Naive thymus-derived CD4-positive, alpha-beta T cell (primary cell): ENCODE measurements at regions not wholly inside any gene's neighbourhood (a gene's known extent, or its start where the extent isn't known, plus 50 kb on each side); places are given as distances from the start of the nearest gene placed in this dataset.
"Not testable (repeated sequence)": the region's sequence is repeated elsewhere in the genome, so short reads cannot be mapped to it uniquely, and the experiment has no call there.

Experiments
- ATAC-seq: fragments of 150-1000 bp; cut with Tn5 transposase; 2 replicates; pipeline ENCODE4 v1.10.0; 2021; ENCODE audit warnings: mild to moderate bottlenecking, moderate library complexity
- CTCF ChIA-PET: fragments of 350-600 bp; sonication (Branson Sonifier 250); formaldehyde crosslinking; loops from one replicate; lab custom pipeline; 2021; ENCODE audit warnings: antibody characterized with exemption; lab: Charles Lee
- POLR2A ChIA-PET: fragments of 350-600 bp; sonication (Branson Sonifier 250); formaldehyde crosslinking; loops from one replicate; lab custom pipeline; 2021; ENCODE audit warnings: antibody characterized with exemption, inconsistent platforms; lab: Charles Lee
- DNase-seq, 9 donors: peaks; one replicate each; pipeline versions ENCODE4 v3.0.0 to v3.0.0-alpha.2; 2020 to 2022; ENCODE audit warnings: mixed read lengths in 1 of 9
- H3K27ac ChIP-seq: one replicate; pipeline ENCODE4 v1.7.0; 2013; ENCODE audit warnings: mild to moderate bottlenecking, low read depth, low read length, moderate library complexity
- H3K27me3 ChIP-seq, 2 donors: one replicate each; pipeline ENCODE4 v1.7.0; 2013; ENCODE audit warnings: low read length in 2 of 2, mild to moderate bottlenecking in 2 of 2, moderate library complexity in 2 of 2; ENCODE audit not compliant: control insufficient read depth in 2 of 2, insufficient read depth in 2 of 2
- H3K36me3 ChIP-seq, 3 experiments: 1 replicate in 2 of 3; 2 replicates in 1 of 3; pipeline ENCODE4 v1.7.0; 2013; ENCODE audit warnings: low read length in 3 of 3, mild to moderate bottlenecking in 3 of 3, moderate library complexity in 1 of 3; ENCODE audit not compliant: insufficient read depth in 3 of 3, control insufficient read depth in 2 of 3
- H3K4me1 ChIP-seq, 2 donors: one replicate each; pipeline ENCODE4 v1.7.0; 2013; ENCODE audit warnings: low read length in 2 of 2, mild to moderate bottlenecking in 2 of 2, moderate library complexity in 1 of 2; ENCODE audit not compliant: control insufficient read depth in 2 of 2, insufficient read depth in 2 of 2
- H3K4me3 ChIP-seq: 2 replicates; pipeline ENCODE4 v1.7.0; 2013; ENCODE audit warnings: mild to moderate bottlenecking, low read length
- H3K9me3 ChIP-seq, 3 experiments: 1 replicate in 2 of 3; 2 replicates in 1 of 3; pipeline ENCODE4 v1.7.0; 2013; ENCODE audit warnings: low read length in 3 of 3; ENCODE audit not compliant: control insufficient read depth in 2 of 3
- H3K27ac Mint-ChIP-seq, 9 donors: one replicate each; pipeline ENCODE4 v1.8.0; 2020 to 2022; ENCODE audit warnings: mixed read lengths in 9 of 9, mild to moderate bottlenecking in 8 of 9, moderate library complexity in 5 of 9, inconsistent platforms in 2 of 9
- H3K27me3 Mint-ChIP-seq, 5 donors: one replicate each; pipeline ENCODE4 v1.8.0; 2021 to 2022; ENCODE audit warnings: mixed read lengths in 5 of 5, mild to moderate bottlenecking in 1 of 5
- H3K36me3 Mint-ChIP-seq, 5 donors: one replicate each; pipeline ENCODE4 v1.8.0; 2020 to 2022; ENCODE audit warnings: mixed read lengths in 5 of 5, mild to moderate bottlenecking in 3 of 5, inconsistent platforms in 1 of 5
- H3K4me1 Mint-ChIP-seq, 7 donors: one replicate each; pipeline ENCODE4 v1.8.0; 2020 to 2022; ENCODE audit warnings: mixed read lengths in 7 of 7, mild to moderate bottlenecking in 3 of 7, inconsistent platforms in 1 of 7
- H3K4me3 Mint-ChIP-seq, 10 donors: one replicate each; pipeline ENCODE4 v1.8.0; 2020 to 2022; ENCODE audit warnings: mild to moderate bottlenecking in 10 of 10, mixed read lengths in 10 of 10, moderate library complexity in 6 of 10, inconsistent platforms in 2 of 10
- H3K9me3 Mint-ChIP-seq, 11 donors: one replicate each; pipeline ENCODE4 v1.8.0; 2020 to 2022; ENCODE audit warnings: mixed read lengths in 11 of 11, mild to moderate bottlenecking in 4 of 11, inconsistent platforms in 1 of 11, moderate library complexity in 1 of 11
- intact Hi-C, 2 donors: fragments of 100-400 bp; cut with micrococcal nuclease; formaldehyde crosslinking; loops; one replicate each; pipeline ENCODE4 v1.15.1; 2023

GRCh38 chr10:28890121-28890950, 213.0 kb downstream of the BAMBI start:
- H3K36me3 Mint-ChIP-seq: no peaks in the 10 kb centered on the region
- POLR2A ChIA-PET: no interaction called here
- no peaks in the 10 kb centered on the region for H3K27me3 ChIP-seq
- no peaks in the 10 kb centered on the region for H3K4me1 Mint-ChIP-seq
- no peaks in the 10 kb centered on the region for H3K27me3 Mint-ChIP-seq
- ATAC-seq (no peak), DNase-seq (no peak)
- no peak overlapping the region for H3K4me3 Mint-ChIP-seq
- CTCF ChIA-PET: no interaction called here
- H3K27ac ChIP-seq: no peak overlapping the region
- intact Hi-C loops: no loop called here
- no peaks in the 10 kb centered on the region for H3K9me3 ChIP-seq
- H3K4me1 ChIP-seq: no peaks in the 10 kb centered on the region
- H3K9me3 Mint-ChIP-seq: peaks cover 0 to 1% (median 0%) of the 10 kb centered on the region in 11 donors
- no peaks in the 10 kb centered on the region for H3K36me3 ChIP-seq
- no peak overlapping the region for H3K4me3 ChIP-seq
- H3K27ac Mint-ChIP-seq: no peak overlapping the region

- H3K27me3 Mint-ChIP-seq: no peaks in the 10 kb centered on the region
Measured at GRCh38 chr10:28891058-28891713, 213.9 kb downstream of the BAMBI start.

GRCh38 chr10:28892818-28893547, 215.7 kb downstream of the BAMBI start:
- H3K27me3 ChIP-seq: no peaks in the 10 kb centered on the region
- no peak for DNase-seq
- H3K4me3 ChIP-seq: no peak overlapping the region
- H3K27ac ChIP-seq: no peak overlapping the region
- intact Hi-C loops: no loop called here
- ChIA-PET CTCF (no interaction called here), POLR2A (no interaction called here)
- H3K9me3 ChIP-seq: no peaks in the 10 kb centered on the region
- Mint-ChIP-seq H3K27me3 (no peaks in the 10 kb centered on the region), H3K36me3 (no peaks in the 10 kb centered on the region), H3K9me3 (peaks cover 0 to 1% (median 0%) of the 10 kb centered on the region in 11 donors), H3K4me3 (no peak overlapping the region), H3K27ac (no peak overlapping the region), H3K4me1 (no peaks in the 10 kb centered on the region)
- H3K4me1 ChIP-seq: no peaks in the 10 kb centered on the region
- no peak for ATAC-seq
- H3K36me3 ChIP-seq: no peaks in the 10 kb centered on the region

More at GRCh38 chr10:28891058-28891713, 213.9 kb downstream of the BAMBI start:
- POLR2A ChIA-PET: no interaction called here
- no peaks in the 10 kb centered on the region for H3K9me3 ChIP-seq
- no peak for ATAC-seq
- no peak for DNase-seq
- no peak overlapping the region for H3K4me3 Mint-ChIP-seq
- no peak overlapping the region for H3K27ac Mint-ChIP-seq
- H3K4me1 Mint-ChIP-seq: no peaks in the 10 kb centered on the region
- H3K27ac ChIP-seq: no peak overlapping the region
- intact Hi-C loops: no loop called here
- no peaks in the 10 kb centered on the region for H3K4me1 ChIP-seq
- CTCF ChIA-PET: no interaction called here
- no peaks in the 10 kb centered on the region for H3K27me3 ChIP-seq
- H3K36me3 Mint-ChIP-seq: no peaks in the 10 kb centered on the region
- H3K9me3 Mint-ChIP-seq: peaks cover 0 to 1% (median 0%) of the 10 kb centered on the region in 11 donors
- no peak overlapping the region for H3K4me3 ChIP-seq
- no peaks in the 10 kb centered on the region for H3K36me3 ChIP-seq

- H3K36me3 ChIP-seq: no peaks in the 10 kb centered on the region
- no peak for ATAC-seq
- H3K36me3 Mint-ChIP-seq: no peaks in the 10 kb centered on the region
- H3K4me3 ChIP-seq: no peak overlapping the region
- H3K4me3 Mint-ChIP-seq: no peak overlapping the region
- H3K27me3 ChIP-seq: no peaks in the 10 kb centered on the region
- H3K9me3 ChIP-seq: no peaks in the 10 kb centered on the region
- ChIA-PET CTCF (no interaction called here), POLR2A (no interaction called here)
- no peak for DNase-seq
- H3K4me1 Mint-ChIP-seq: no peaks in the 10 kb centered on the region
- no peaks in the 10 kb centered on the region for H3K4me1 ChIP-seq
- peaks cover 0 to 2% (median 0%) of the 10 kb centered on the region in 5 donors for H3K27me3 Mint-ChIP-seq
- no peak overlapping the region for H3K27ac Mint-ChIP-seq
- peaks cover 0 to 1% (median 0%) of the 10 kb centered on the region in 11 donors for H3K9me3 Mint-ChIP-seq
- H3K27ac ChIP-seq: no peak overlapping the region
- intact Hi-C loops: no loop called here
Measured at GRCh38 chr10:28894146-28894545, 216.8 kb downstream of the BAMBI start.

- H3K27me3 Mint-ChIP-seq, H3K9me3 ChIP-seq, DNase-seq, H3K36me3 Mint-ChIP-seq, CTCF ChIA-PET, intact Hi-C loops, H3K4me1 ChIP-seq, H3K4me3 ChIP-seq, H3K9me3 Mint-ChIP-seq, H3K4me1 Mint-ChIP-seq, H3K27me3 ChIP-seq, H3K27ac ChIP-seq, POLR2A ChIA-PET, H3K36me3 ChIP-seq, ATAC-seq, H3K4me3 Mint-ChIP-seq, H3K27ac Mint-ChIP-seq: not testable (repeated sequence)
Measured at GRCh38 chr10:28895671-28896070, 218.3 kb downstream of the BAMBI start.

GRCh38 chr10:28896791-28897409, 219.6 kb downstream of the BAMBI start:
- H3K27me3 ChIP-seq, ATAC-seq, H3K4me1 ChIP-seq, POLR2A ChIA-PET, H3K4me3 ChIP-seq, CTCF ChIA-PET, H3K9me3 Mint-ChIP-seq, H3K36me3 Mint-ChIP-seq, DNase-seq, H3K4me3 Mint-ChIP-seq, intact Hi-C loops, H3K9me3 ChIP-seq, H3K27ac ChIP-seq, H3K4me1 Mint-ChIP-seq, H3K27ac Mint-ChIP-seq, H3K27me3 Mint-ChIP-seq, H3K36me3 ChIP-seq: not testable (repeated sequence)
